H1 (cell line): ENCODE measurements at regions not wholly inside any gene's neighbourhood (a gene's known extent, or its start where the extent isn't known, plus 50 kb on each side); places are given as distances from the start of the nearest gene placed in this dataset.

ENCODE experiments used
- CHD7 ChIP-seq: fragments of 300-600 bp; sonication (generic); IDR thresholded peaks from 2 replicates; pipeline ENCODE4 v1.7.1; 2012; ENCODE audit warnings: low read length, moderate library complexity, mild to moderate bottlenecking, inconsistent platforms; ENCODE audit not compliant: insufficient replicate concordance
- NANOG ChIP-seq: IDR thresholded peaks from 2 replicates; pipeline ENCODE4 v1.6.1; 2011; ENCODE audit warnings: low read length, low read depth, mild to moderate bottlenecking, inconsistent platforms; ENCODE audit not compliant: insufficient read depth, poor library complexity, severe bottlenecking
- NRF1 ChIP-seq: IDR thresholded peaks from 2 replicates; pipeline ENCODE4 v1.6.1; 2011; ENCODE audit warnings: mild to moderate bottlenecking, low read depth, low read length, improper control_type of control experiment
- POU5F1 ChIP-seq: IDR thresholded peaks from 2 replicates; pipeline ENCODE4 v1.6.1; 2011; ENCODE audit warnings: low read depth, mild to moderate bottlenecking, low read length, moderate library complexity
- SP1 ChIP-seq: IDR thresholded peaks from 2 replicates; pipeline ENCODE4 v1.6.1; 2011; ENCODE audit warnings: low read depth, low read length
- YY1 ChIP-seq: IDR thresholded peaks from 2 replicates; pipeline ENCODE4 v1.6.1; 2011; ENCODE audit warnings: low read depth, mild to moderate bottlenecking, low read length

GRCh38 chr5:40402007-40402364 is 277.7 kb upstream of the PTGER4 start (continued):
- TF ChIP-seq CHD7 (no peak), SP1 (no peak), POU5F1 (no peak), NRF1 (no peak), YY1 (no peak), NANOG (no peak)
- TF ChIP-seq, all 59 proteins: peak for 0
